ENCODE measurements at regions not wholly inside any gene's neighbourhood (a gene's known extent, or its start where the extent isn't known, plus 50 kb on each side); places are given as distances from the start of the nearest gene placed in this dataset.
A peak's percentile ranks its signal among the peaks of the same experiment; 100 is the strongest.

DNA sequence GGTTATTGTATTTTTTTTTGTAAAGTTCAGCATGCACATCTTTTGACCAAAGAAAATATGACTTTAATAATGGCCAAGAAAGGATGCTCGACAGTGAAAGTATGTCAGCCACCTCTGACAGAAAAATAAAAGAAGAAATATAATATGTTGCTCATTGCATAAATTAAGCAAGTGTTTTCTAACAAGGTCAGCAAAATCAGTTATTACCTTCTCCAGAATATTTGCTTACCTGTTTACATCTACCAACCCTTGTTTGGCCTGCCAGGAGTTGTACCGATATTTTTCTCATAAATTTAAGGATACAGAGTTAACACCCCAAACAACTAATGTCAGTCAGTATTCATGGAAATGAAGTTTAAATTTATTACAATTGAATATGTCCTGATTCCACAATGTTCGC, 685.4 kb downstream of the PLA2G4A start:
- no peak for DNase-seq

DNA sequence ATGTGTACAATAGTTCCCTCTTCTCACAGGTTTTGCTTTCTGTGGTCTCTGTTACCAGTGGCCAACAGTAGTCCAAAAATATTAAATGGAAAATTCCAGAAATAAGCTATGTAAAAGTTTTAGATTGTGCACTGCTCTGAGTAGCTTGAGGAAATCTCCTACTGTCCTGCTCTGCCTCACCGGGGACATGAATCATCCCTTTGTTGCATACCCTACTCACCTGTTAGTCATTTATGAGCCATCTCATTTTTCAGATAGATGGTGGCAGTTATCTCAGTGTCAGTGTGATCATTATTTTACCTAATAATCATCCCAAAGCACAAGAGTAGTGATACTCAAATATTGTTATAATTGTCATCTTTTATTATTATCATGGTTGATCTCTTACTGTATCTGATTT, 688.1 kb downstream of the PLA2G4A start:
- Histone ChIP-seq H3K36me3 (no peaks in the 10 kb centered on the region), H3K27me3 (no peaks in the 10 kb centered on the region), H3K27ac (no peak overlapping the region), H3K9me3 (no peaks in the 10 kb centered on the region), H3K4me1 (peaks cover 0 to 5% (median 0%) of the 10 kb centered on the region in 4 donors), H3K4me3 (no peak overlapping the region)
- ATAC-seq = peak in 1 of 4 donors; percentile 69
- no peak for TF ChIP-seq POLR2A (IDR thresholded peaks at IDR 0.05)
- TF ChIP-seq, protein P1, sequence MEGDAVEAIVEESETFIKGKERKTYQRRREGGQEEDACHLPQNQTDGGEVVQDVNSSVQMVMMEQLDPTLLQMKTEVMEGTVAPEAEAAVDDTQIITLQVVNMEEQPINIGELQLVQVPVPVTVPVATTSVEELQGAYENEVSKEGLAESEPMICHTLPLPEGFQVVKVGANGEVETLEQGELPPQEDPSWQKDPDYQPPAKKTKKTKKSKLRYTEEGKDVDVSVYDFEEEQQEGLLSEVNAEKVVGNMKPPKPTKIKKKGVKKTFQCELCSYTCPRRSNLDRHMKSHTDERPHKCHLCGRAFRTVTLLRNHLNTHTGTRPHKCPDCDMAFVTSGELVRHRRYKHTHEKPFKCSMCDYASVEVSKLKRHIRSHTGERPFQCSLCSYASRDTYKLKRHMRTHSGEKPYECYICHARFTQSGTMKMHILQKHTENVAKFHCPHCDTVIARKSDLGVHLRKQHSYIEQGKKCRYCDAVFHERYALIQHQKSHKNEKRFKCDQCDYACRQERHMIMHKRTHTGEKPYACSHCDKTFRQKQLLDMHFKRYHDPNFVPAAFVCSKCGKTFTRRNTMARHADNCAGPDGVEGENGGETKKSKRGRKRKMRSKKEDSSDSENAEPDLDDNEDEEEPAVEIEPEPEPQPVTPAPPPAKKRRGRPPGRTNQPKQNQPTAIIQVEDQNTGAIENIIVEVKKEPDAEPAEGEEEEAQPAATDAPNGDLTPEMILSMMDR (IDR thresholded peaks at IDR 0.05) = no peak
- no peak for DNase-seq
- 80% methylated on average over 1 of the region's 1 CpG for WGBS (ENCODE audit: insufficient coverage, low coverage, low lambda C conversion rate, missing lambda C conversion rate)
- intact Hi-C loops (cut with DNase I) = no loop called here

More for the DNA sequence above, 685.4 kb downstream of the PLA2G4A start:
- no peaks in the 10 kb centered on the region for H3K9me3 ChIP-seq
- peaks cover 0 to 5% (median under 1%) of the 10 kb centered on the region in 4 donors for H3K4me1 ChIP-seq
- intact Hi-C loops (cut with DNase I) = no loop called here
- no peaks in the 10 kb centered on the region for H3K27me3 ChIP-seq
- no peak for ATAC-seq
- WGBS (ENCODE audit: insufficient coverage, low coverage, low lambda C conversion rate, missing lambda C conversion rate) = 88% methylated on average over 3 of the region's 3 CpGs
- TF ChIP-seq, protein P1 (IDR thresholded peaks at IDR 0.05) = no peak
- TF ChIP-seq POLR2A (IDR thresholded peaks at IDR 0.05) = no peak
- no peaks in the 10 kb centered on the region for H3K36me3 ChIP-seq
- H3K4me3 ChIP-seq = no peak overlapping the region
- H3K27ac ChIP-seq = no peak overlapping the region

DNA sequence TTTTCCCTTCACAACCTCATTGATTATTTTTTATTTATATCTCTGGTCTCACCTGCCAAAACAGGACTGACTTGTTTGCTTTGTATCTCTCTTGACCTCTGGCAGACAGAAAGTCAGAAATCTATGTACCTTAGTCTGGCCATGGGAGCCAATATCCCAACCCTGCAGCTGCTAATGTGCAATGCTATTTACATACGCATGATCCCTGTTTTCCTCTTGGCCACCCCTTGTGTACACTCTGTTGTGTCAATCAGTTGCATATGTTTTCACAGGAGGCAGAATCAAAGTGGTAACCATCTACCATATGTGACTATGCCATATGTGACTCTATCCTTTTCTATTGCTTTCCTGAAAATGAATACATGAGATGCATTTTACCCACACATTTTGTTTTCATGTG, 688.8 kb downstream of the PLA2G4A start:
- no peak overlapping the region for H3K4me3 ChIP-seq
- intact Hi-C loops (cut with DNase I) = no loop called here
- no peak for TF ChIP-seq POLR2A (IDR thresholded peaks at IDR 0.05)
- TF ChIP-seq, protein P1 (IDR thresholded peaks at IDR 0.05) = no peak
- peaks cover 0 to 5% (median 0%) of the 10 kb centered on the region in 4 donors for H3K4me1 ChIP-seq
- ATAC-seq = peak; percentile 98 to 100 (median 100)
- WGBS (ENCODE audit: insufficient coverage, low coverage, low lambda C conversion rate, missing lambda C conversion rate) = 29% methylated on average over 1 of the region's 1 CpG
- H3K9me3 ChIP-seq = no peaks in the 10 kb centered on the region
- H3K36me3 ChIP-seq = no peaks in the 10 kb centered on the region
- DNase-seq = peak; percentile 31 to 46 (median 44)
- H3K27me3 ChIP-seq = no peaks in the 10 kb centered on the region
- no peak overlapping the region for H3K27ac ChIP-seq

DNA sequence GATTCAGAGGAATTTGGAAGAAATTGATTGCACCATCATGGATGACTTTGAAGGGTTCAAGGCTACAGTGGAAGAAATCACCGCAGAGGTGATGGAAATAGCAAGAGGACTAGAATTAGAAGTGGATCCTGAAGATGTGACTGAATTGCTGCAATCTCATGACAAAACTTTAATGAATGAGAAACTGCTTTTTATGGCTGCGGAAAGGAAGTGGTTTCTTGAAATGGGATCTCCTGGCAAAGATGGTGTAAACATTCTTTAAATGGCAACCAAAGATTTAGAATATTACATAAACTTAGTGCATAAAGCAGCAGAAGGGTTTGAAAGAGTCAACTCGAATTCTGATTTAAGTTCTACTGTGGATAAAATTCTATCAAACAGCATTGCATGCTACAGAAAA, 698.6 kb downstream of the PLA2G4A start:
- no peaks in the 10 kb centered on the region for H3K27me3 ChIP-seq
- no peaks in the 10 kb centered on the region for H3K36me3 ChIP-seq
- DNase-seq (no peak), ATAC-seq (no peak)
- H3K4me3 ChIP-seq = no peak overlapping the region
- TF ChIP-seq POLR2A (IDR thresholded peaks at IDR 0.05) = no peak
- TF ChIP-seq, protein P1 (IDR thresholded peaks at IDR 0.05) = no peak
- 54% methylated on average over 3 of the region's 3 CpGs for WGBS (ENCODE audit: insufficient coverage, low coverage, low lambda C conversion rate, missing lambda C conversion rate)
- intact Hi-C loops (cut with DNase I) = no loop called here
- H3K4me1 ChIP-seq = no peaks in the 10 kb centered on the region
- no peak overlapping the region for H3K27ac ChIP-seq
- no peaks in the 10 kb centered on the region for H3K9me3 ChIP-seq

DNA sequence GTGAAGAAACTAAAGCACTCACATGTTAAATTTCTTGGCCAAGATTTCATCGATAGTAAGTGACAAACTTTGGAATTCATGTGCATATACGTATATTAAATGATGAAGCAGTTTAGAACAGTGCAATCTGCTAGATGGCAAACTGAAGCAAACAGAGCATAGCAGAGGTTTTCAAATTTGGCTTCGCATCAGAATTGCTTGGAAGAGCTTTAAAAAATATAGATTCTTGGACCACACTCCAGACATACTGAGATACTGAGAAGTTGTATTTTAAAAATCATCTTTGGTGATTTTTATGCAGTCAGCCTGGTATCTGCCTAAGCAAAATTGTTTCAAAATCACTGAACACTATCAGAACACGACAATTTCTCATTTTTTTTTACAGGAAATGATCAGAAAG, 709.2 kb downstream of the PLA2G4A start:
- Histone ChIP-seq H3K9me3 (no peaks in the 10 kb centered on the region), H3K36me3 (no peaks in the 10 kb centered on the region), H3K4me3 (no peak overlapping the region), H3K4me1 (no peaks in the 10 kb centered on the region), H3K27ac (no peak overlapping the region), H3K27me3 (no peaks in the 10 kb centered on the region)
- intact Hi-C loops (cut with DNase I) = no loop called here
- 46% methylated on average over 4 of the region's 4 CpGs for WGBS (ENCODE audit: insufficient coverage, low coverage, low lambda C conversion rate, missing lambda C conversion rate)
- TF ChIP-seq, protein P1 (IDR thresholded peaks at IDR 0.05) = no peak
- no peak for TF ChIP-seq POLR2A (IDR thresholded peaks at IDR 0.05)
- ATAC-seq (no peak), DNase-seq (no peak)

All from right lobe of liver (tissue), 6 donors.